Ascending aorta (tissue), 2 donors: ENCODE measurements at regions not wholly inside any gene's neighbourhood (a gene's known extent, or its start where the extent isn't known, plus 50 kb on each side); places are given as distances from the start of the nearest gene placed in this dataset.

Experiments
- DNase-seq, 2 donors: peaks; one replicate each; pipeline ENCODE4 v3.0.0-alpha.2; 2019; ENCODE audit warnings: low spot score in 2 of 2
- H3K27ac ChIP-seq, 2 donors: fragments of 200-600 bp; sonication (generic); one replicate each; pipeline ENCODE4 v1.5.1; 2016 to 2017; ENCODE audit warnings: mild to moderate bottlenecking in 1 of 2
- H3K27me3 ChIP-seq: fragments of 200-600 bp; sonication (generic); one replicate; pipeline ENCODE4 v1.5.1; 2017
- H3K36me3 ChIP-seq, 2 donors: fragments of 200-600 bp; sonication (generic); one replicate each; pipeline ENCODE4 v1.5.1; 2016
- H3K4me1 ChIP-seq, 2 donors: fragments of 200-600 bp; sonication (generic); one replicate each; pipeline ENCODE4 v1.5.1; 2016 to 2017; ENCODE audit warnings: mild to moderate bottlenecking in 1 of 2
- H3K4me3 ChIP-seq, 2 donors: fragments of 200-600 bp; sonication (generic); one replicate each; pipeline ENCODE4 v1.5.1; 2016 to 2017; ENCODE audit warnings: mild to moderate bottlenecking in 1 of 2
- H3K9me3 ChIP-seq, 2 donors: fragments of 200-600 bp; sonication (generic); one replicate each; pipeline ENCODE4 v1.5.1; 2016
- CTCF ChIP-seq, 3 experiments: fragments of 200-600 bp in 2 of 3; fragments of 450-650 bp in 1 of 3; sonication (generic) in 2 of 3; IDR thresholded peaks; one replicate each; pipeline ENCODE4 v1.5.1; 2016 to 2019; ENCODE audit warnings: antibody characterized with exemption in 3 of 3, mild to moderate bottlenecking in 1 of 3, moderate library complexity in 1 of 3
- intact Hi-C: fragments of 100-400 bp; cut with DNase I; formaldehyde crosslinking; loops from one replicate; pipeline ENCODE4 v1.15.1; 2023

- no peak for TF ChIP-seq CTCF (IDR thresholded peaks at IDR 0.05)
- H3K36me3 ChIP-seq = no peaks in the 10 kb centered on the region
- H3K9me3 ChIP-seq = no peaks in the 10 kb centered on the region
- no peak overlapping the region for H3K4me3 ChIP-seq
- no peaks in the 10 kb centered on the region for H3K4me1 ChIP-seq
- intact Hi-C loops = no loop called here
- peak overlapping the region in 1 of 2 donors; percentile 31 for H3K27ac ChIP-seq
- no peak for DNase-seq
- H3K27me3 ChIP-seq = no peaks in the 10 kb centered on the region
These were observed 75.3 kb upstream of the USP38 start for GRCh38 chr4:143109376-143109775.

- DNase-seq = no peak
- Histone ChIP-seq H3K9me3 (no peaks in the 10 kb centered on the region), H3K27me3 (no peaks in the 10 kb centered on the region), H3K36me3 (no peaks in the 10 kb centered on the region), H3K4me3 (no peak overlapping the region), H3K4me1 (no peaks in the 10 kb centered on the region), H3K27ac (no peak overlapping the region)
- TF ChIP-seq CTCF (IDR thresholded peaks at IDR 0.05) = no peak
- intact Hi-C loops = no loop called here
These were observed 66.1 kb upstream of the USP38 start for GRCh38 chr4:143118663-143119062.

GRCh38 chr4:143127621-143128020 lies 57.1 kb upstream of the USP38 start:
- no peak overlapping the region for H3K27ac ChIP-seq
- no peaks in the 10 kb centered on the region for H3K4me1 ChIP-seq
- H3K27me3 ChIP-seq = no peaks in the 10 kb centered on the region
- no peaks in the 10 kb centered on the region for H3K9me3 ChIP-seq
- intact Hi-C loops = no loop called here
- H3K4me3 ChIP-seq = no peak overlapping the region
- TF ChIP-seq CTCF (IDR thresholded peaks at IDR 0.05) = no peak
- H3K36me3 ChIP-seq = no peaks in the 10 kb centered on the region
- no peak for DNase-seq

GRCh38 chr4:143133977-143134376 lies 50.7 kb upstream of the USP38 start:
- H3K4me1 ChIP-seq = no peaks in the 10 kb centered on the region
- H3K27me3 ChIP-seq = no peaks in the 10 kb centered on the region
- intact Hi-C loops = no loop called here
- TF ChIP-seq CTCF (IDR thresholded peaks at IDR 0.05) = no peak
- H3K27ac ChIP-seq = no peak overlapping the region
- H3K9me3 ChIP-seq = no peaks in the 10 kb centered on the region
- no peak overlapping the region for H3K4me3 ChIP-seq
- no peak for DNase-seq
- no peaks in the 10 kb centered on the region for H3K36me3 ChIP-seq
